NCI-H226 (cell line): ENCODE measurements at regions not wholly inside any gene's neighbourhood (a gene's known extent, or its start where the extent isn't known, plus 50 kb on each side); places are given as distances from the start of the nearest gene placed in this dataset.
"Not testable (repeated sequence)": the region's sequence is repeated elsewhere in the genome, so short reads cannot be mapped to it uniquely, and the experiment has no call there.

Experiments
- DNase-seq: peaks from one replicate; pipeline ENCODE4 v3.0.0-alpha.2; 2015

DNA sequence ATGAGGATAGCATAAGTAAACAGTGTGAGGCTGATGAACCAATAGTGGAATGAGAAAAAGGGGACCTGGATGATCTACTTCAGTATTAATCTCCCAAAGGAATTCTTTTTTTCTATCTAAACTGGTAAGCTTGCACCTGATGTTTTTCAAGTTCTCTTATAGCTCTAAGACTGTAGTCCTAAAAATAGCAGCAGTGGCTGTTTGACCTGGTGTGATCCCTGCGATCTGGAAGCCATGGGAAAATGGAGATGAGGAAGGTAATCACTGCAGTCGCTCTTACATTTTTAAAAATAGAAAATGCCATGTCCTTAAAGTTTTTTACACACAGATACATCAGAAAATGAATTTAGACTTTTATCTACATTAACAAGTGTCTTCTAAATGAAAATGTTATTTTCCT, 926.4 kb upstream of the SLC35B3 start:
- no peak for DNase-seq

DNA sequence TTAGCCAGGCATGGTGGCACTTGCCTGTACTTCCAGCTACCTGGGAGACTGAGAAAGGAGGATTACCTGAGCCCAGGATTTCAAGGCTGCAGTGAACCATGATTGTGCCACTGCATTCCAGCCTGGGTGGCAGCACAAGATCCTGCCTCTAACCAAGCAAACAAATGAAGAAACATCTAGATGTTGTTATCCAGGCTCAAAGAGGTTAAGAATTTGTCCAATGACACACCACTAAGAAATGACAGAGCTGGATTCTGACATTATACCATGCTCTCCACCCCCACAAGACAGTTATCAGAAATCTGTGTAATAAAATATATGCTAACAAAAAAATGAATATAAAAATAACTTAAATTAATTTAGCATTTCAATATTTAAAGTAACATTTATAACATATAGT, 925.5 kb upstream of the SLC35B3 start:
- DNase-seq: peak; percentile 41

DNA sequence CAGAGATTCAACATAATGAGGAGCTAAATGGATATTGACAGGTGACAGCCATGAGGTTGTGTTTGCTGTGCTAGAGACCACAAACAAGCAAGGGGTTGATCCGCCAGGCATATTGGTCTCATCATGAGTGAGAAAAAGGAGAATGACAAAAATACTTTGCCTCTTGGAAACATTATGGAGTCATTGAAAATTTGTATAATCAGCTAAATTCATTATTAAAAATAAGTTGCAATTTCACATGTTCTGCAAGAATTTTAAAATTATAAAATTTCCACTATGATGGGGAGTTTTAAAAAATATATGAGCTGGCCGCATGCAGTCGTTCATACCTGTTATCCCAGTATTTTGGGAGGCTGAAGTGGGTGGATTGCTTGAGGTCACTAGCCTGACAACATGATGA, 912.3 kb upstream of the SLC35B3 start:
- DNase-seq: no peak

DNA sequence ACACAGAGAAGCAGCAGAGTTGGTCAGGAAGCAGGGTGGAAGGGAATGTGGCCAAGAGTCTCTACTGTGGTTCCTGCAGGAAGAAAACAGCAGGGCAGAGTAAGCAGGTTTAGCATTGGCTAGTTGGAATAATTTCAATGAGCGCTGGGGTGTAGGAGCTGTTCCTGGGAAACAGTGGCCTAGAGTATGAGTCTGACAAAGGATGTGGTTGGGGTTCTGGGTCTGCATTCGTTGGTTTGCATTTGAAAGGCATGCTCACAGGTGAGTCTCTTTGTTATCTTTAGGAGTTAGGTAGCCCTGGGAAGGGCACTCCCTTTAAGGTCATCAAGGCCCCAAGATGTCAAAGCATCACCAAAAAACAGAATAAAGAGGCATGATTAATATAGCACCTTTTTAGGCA, 911.6 kb upstream of the SLC35B3 start:
- DNase-seq: no peak

DNA sequence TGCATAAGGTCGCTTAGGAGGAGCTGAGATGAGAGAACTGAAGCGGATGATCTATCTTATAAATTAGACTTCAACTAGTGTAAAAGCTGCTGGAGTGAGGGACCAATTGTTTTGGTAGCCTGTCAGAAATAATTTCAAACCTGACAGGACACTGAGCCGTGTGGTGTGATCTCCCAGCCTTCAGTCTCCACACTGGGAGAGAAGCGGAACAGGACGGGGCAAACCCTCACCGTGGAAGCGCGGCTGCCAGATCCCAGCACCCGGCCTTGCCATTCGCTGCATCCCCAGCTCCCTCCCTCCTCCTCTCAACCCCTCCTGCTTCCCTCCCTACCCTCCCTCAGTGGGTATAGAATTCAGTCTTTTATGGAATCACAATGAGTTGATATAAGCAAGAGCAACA, 900.1 kb upstream of the SLC35B3 start:
- DNase-seq: no peak

DNA sequence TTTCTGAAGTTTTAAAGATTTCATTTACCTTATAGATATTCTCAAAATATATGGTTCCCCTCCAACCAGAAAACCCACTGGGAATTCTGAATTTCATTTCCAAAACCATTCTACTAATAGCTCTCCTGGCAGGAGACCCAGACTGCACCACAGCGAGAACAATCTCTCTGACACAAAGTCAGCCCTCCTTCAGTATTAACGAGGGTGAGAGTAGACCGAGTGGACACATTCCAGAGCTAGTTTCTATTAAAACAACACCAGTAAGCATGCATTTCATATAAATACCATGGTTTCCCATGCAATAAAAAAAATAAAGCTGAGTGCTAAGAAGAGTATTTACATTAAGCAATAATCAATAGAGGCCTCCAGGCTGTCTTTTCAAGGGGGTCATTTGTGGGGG, 899.6 kb upstream of the SLC35B3 start:
- DNase-seq: no peak

DNA sequence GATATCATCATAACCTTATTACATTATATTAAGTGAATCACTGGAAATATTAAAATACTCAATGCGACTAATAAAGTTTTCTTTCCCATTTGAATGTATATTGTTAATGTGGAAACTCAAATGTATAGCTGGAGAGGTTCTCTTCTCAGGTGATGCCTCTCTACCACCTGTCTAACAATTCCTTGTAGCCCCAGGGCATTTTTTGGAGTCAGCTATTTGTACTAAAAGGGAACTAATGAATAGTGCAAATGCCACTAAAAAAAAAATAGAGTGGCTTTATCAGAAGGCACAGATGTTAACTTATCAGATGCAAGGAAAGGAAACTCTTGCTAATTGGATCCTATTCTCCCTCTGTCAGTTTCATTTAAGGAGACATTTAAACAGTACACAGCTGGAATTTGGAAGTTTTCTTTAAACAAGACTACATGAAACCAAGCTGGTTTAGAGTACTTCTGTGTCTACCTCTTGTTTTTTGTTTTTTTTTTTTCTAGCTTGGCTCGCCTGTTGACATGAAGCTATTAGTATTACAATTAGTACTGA, 897.0 kb upstream of the SLC35B3 start:
- DNase-seq: no peak

DNA sequence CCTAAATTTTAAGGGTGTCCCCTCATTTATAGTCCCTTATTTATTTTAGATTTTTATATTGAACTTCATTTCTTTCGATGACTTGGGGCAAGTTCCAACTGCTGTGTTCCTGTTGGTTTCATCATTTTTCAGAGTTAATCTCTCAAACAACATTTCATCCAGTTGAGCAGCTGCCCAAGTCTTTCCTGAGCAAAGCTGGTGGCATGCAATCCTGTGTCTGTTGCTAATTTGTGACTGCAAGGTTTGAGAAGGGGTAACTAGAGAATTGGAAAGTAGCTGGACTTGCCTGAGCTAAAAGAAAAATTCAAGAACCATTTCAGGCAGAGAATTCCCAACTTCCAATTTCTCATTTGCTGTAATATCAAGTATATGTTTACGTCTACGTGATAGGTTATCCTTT, 881.5 kb upstream of the SLC35B3 start:
- DNase-seq: no peak

DNA sequence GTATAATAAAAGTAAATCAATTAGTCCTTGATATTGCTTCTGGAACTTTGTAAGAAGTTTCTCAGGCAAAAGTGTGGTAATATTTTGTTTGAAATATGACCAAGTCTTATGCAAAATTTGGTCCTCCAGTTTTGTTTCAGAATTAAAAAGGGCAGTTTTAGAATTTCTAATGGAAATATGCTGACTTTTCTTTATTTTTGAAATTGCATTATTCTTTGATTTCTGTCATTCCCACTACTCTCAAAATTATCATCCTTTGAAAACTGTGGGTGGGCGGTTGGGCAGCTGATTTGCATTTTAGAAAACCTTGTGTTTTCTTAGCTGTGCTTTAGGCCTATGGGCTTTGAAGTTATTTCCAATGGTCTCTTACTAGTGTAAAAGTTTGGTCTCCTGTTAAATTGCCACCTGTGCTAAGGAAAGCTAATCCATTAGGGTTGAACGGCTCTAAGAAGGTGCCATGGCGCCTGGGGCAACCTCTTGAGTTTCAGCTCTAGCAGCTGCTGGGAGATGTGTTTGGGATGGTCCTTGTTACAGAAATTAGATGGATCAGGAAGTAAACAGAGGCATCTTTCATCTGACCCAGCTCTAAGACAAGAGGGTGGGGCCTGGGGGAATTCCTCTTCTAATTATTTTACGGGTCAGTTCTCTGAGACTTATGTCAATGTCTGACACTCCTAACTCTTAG, 880.8 kb upstream of the SLC35B3 start:
- DNase-seq: no peak

DNA sequence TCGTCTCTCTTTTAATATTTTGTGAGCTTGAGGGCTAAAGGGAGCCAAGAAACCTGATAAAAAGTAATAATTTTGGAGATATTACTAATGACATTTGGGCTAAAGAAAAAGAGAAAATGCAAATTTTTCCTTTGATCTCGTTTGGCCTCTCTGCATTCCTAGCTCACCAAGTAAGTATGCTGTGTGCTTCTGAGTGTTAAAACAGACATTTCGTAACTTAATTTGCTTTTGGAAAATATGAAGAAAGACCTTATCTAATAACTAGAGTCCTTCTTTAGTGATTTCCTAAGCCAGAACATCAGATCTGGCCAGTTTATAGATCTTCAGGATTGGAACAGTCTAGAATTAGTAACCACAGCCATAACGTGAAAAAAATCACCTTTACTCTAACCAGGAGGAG, 872.9 kb upstream of the SLC35B3 start:
- DNase-seq: no peak

DNA sequence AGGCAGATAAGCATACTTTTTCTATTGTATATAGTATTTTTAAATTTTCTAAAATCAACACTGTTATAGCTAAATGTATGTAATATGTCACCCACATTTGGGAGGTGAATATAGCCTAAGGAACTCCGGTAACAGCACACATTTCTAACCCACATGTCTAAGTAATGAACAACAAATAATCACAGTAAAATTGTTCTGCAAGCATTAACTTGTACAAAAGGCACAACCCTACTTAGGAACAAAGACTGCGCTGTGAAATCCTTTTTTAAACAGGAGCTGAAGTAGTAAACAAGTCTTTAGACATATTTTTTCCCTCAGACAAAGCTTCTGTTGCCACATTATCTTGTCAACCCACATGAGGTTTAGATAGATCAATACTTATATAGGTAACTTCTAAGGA, 872.4 kb upstream of the SLC35B3 start:
- DNase-seq: no peak

DNA sequence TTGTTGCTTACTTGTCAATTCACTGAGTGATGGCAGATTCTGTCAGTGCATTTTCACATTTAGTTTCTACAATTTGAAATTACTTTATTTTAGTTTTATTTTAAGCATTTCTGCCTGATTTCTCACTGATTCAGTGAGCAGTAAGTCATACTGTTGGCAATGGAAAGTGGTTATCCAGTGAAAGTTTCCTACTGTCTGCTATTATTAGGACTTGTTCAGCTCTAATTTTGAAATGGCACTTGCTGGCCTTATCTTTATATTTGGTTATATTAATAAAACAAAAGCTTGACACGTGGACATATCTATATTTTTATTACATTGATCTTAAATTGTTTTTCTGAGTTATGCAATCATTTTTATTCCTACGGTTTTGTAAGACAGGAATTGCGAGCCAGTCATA, 871.8 kb upstream of the SLC35B3 start:
- DNase-seq: no peak

DNA sequence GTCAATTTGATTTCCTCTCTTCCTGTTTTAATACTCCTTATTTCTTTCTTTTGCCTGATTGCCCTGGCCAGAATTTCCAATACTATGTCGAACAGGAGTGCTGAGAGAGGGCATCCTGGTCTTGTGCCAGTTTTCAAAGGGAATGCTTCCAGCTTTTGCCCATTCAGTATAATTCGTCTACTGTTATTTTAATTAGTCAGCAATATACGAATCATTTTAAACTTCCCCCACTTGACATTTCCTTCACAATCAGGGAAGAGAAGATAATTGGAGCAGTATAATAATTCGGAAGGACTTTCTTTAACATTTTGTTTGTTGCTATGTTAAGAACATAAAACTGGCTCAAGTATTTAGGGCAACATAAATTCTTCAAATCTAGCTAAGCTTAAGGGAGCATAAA, 860.3 kb upstream of the SLC35B3 start:
- no peak for DNase-seq

DNA sequence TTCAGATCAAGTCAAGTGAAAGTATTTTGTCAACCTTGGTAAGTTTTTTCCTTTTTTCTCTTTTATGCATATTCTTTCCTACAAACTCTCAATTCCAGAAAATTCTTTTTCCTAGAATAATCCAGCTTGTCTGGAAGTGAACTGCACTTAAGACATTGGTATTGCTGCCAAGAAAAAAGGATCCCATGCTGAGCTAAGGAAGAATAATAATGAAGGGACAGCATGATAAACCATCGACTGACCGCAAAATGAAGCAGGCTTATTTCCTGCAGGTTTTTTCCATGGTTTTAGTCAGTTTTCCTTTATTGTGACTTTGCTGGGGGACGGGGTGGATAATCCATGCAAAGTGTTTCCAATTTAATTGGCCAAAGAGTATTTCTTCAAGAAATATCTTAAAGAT, 857.6 kb upstream of the SLC35B3 start:
- DNase-seq: no peak

DNA sequence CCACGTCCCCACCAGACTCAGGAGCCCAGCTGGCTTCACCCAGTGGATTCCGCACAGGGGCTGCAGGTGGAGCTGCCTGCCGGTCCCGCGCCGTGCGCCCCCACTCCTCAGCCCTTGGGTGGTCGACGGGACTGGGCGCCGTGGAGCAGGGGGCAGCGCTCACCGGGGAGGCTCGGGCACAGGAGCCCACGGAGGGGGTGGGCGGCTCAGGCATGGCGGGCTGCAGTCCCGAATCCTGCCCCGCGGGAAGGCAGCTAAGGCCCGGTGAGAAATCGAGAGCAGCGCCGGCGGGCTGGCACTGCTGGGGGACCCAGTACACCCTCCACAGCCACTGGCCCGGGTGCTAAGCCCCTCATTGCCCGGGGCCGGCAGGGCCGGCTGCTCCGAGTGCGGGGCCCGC, 855.0 kb upstream of the SLC35B3 start:
- DNase-seq: not testable (repeated sequence)

DNA sequence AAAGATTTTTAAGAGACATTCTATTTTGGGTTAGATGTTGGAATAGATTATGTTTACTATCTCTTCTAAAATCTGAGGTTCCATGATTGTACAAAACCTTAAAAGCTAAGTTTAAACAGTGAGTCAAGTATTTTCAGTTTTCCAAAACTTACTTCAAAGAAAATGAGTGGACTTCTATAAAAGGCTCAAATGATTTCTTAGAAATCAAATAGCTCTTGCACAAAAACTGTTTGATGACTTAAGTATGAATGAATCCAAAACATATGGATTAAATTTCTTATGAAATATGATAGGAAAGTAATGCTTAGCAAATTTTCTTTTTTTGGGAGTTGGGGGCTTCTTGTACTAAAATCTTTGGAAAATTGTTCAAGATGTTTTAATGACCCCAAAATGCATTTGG, 837.3 kb upstream of the SLC35B3 start:
- no peak for DNase-seq

DNA sequence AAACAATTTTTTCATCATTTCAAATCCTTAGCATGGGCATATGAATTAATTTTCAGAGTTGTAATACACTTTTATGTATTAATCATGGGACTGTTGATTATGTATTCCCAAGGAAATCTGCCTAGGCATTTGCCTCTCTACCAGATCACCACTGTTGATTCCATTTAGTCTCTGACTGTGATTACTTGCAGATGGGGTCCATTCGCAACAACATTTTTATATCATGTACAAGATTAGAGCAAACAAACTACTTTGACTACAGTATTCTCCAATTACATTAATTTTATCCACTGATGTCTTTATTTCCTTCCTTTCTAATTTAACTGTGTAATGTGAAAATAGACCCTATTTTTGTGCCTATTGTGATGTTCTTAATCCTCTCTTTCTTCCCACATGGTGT, 831.4 kb upstream of the SLC35B3 start:
- DNase-seq: no peak

DNA sequence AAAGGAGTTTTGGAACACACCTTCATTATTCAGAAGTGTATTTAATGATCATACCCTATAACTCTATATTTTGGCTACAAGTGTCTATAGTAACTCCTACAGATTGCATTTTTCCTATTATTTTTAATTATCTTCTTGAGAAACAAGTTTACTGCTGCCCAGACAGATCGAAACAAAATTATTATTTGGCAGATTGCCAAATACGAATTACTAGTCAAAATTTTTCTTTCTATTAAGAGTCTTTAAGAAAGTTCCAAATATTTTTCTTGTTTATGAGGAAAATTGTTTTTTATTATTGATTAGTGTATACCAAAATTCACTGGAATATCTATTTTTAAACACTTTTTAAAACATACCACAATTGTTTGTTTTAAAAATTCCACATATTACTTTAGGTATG, 821.9 kb upstream of the SLC35B3 start:
- DNase-seq: no peak

DNA sequence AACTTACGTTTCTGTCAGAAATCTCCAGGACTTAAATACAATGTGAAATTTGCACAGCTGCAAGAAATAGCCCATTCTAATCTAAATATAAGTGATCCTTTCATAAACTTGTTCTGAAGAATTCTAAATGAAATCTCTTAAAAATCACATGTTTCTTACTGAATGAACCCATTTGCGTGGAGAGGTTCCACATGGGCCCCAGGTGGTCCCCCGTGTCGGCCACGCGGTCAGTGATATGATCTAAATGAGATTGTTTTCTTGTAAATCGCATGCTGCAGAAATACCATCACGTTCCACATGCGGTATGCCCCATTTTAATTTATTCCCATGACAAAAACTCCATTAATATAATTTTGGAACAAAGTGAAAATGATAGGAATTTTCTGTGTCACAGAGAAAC, 818.9 kb upstream of the SLC35B3 start:
- no peak for DNase-seq

DNA sequence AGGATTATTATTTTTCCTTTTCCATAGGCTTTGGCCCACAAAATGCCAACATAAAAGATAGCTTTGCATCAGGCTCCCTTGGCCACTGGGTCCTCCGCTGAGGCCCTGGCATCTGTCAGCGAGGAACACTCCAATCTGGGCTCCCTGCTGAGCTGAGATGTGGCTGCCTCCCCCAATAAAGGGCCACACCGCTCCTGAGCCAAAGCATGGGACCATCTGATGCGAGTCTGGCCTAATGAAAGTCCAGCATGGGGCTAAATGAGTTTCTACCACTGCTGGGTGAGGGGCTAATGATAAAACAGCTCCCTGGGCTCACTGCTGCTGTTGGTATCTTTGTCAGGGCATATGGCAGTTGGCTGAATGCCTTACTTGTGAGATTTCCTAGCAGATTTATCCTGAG, 817.5 kb upstream of the SLC35B3 start:
- DNase-seq: no peak

DNA sequence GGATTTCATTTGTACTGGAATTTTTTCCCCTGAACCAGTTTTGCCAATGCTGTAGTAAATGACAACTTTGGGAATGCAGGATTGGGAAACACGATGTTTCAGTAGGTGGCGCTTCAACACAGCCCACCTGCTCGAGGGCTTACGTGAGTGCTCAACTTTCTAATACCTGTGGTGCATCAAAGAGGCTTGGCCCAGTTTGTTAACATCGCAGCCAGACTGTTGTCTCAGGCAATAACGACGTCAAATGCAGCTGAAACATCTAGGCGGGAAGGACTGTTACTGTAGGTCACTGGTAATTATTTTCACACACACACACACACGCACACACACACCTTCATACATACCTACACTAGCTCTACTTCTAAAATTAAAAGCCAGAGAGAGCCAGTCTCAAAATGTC, 815.5 kb upstream of the SLC35B3 start:
- DNase-seq: peak; percentile 66

DNA sequence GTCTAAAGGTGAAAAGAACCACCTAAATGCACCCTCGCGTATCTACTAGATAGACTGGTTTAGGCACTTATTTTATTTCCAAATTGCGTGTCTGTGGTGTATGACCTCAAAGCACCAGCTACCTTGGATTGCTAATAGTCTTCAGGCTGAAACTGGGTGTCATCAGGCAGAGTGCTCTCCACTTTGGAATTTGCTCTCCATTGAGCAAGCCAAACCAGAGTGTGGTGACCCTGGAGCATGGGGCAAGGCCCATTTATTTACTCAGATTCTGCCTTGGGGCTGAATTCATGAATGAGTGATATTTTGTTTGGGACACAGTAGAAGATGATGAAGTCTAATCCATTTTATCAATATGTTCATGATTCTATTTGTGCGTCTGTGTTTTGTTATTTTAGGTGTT, 812.8 kb upstream of the SLC35B3 start:
- DNase-seq: no peak

DNA sequence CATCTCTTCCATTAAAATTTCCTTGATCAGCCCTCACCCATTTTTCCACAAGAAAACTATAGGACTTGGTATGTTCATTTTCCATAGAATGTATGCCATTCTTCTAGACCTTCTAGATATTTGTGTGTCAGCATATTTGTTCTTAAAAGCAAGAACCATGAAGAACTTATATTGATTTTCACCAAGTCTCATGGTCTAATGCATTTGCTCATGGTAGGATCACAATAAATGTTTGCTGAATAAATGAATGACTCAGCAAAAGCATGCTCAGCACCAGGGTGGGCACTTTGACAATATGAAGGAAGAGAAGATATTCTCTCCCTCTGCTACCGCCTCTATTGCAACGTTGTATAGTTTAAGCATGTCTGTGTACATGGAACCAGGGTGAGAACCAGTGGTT, 805.5 kb upstream of the SLC35B3 start:
- no peak for DNase-seq

DNA sequence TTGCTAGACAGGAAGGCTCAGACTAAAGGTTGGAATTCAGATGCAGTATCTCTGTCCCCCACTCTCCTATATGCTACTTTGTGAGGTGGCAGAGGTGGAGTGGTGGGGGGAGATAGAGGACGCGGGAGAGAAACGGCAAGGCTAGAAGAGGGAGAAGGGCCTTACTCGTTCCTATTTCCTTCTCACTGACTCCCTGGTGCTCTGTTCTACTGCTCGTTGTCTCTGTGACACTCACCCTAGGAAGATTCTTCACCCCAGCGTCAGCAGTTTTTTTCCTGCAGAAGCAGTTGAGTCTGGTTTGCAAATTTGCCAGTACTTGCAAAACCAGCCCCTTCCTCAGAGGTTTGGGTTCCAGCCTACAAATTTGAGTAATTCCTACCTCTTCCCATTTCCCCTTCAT, 801.1 kb upstream of the SLC35B3 start:
- DNase-seq: no peak

DNA sequence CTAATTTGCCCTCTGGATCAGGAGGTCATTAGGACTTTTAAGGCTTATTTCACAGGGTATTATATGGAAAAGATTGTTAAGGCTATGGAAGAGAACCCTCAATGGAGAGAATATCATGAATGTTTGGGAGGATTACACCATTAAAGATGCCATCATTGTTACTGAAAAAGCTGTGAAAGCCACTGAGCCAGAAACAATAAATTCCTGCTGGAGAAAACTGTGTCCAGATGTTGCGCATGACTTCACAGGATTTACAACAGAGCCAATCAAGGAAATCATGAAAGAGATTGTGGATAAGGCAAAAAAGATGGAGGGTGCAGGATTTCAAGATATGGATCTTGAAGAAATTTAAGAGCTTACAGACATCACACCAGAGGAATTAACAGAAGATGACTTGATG, 798.3 kb upstream of the SLC35B3 start:
- DNase-seq: no peak

DNA sequence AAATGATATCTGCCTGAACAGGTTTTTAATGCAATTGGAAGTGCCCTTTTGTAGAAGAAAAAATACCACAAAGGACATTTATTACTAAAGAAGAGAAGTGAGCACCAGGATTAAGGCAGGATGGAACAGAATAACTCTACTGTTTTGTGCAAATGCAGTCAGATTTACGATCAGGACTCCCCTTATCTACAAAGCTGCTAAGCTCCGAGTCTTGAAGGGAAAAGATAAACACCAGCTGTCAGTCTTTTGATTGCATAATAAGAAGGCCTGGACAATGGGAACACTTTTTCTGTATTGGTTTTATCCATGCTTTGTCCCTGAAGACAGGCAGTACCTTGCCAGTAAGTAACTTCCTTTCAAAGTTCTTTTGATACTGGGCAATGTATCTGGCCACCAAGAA, 797.9 kb upstream of the SLC35B3 start:
- DNase-seq: no peak
